ENCODE measurements at regions not wholly inside any gene's neighbourhood (a gene's known extent, or its start where the extent isn't known, plus 50 kb on each side); places are given as distances from the start of the nearest gene placed in this dataset.

- Histone ChIP-seq H3K9me2 (ENCODE audit: insufficient read depth, low read length) (no peaks in the 10 kb centered on the region), H3K27me3 (ENCODE audit: insufficient read depth, low read depth, low read length) (no peaks in the 10 kb centered on the region), H3K9me3 (ENCODE audit: low read length) (no peaks in the 10 kb centered on the region), H3K4me2 (ENCODE audit: low read length) (no peak overlapping the region), H3K27ac (ENCODE audit: low read length) (no peak overlapping the region), H4K20me1 (ENCODE audit: insufficient read depth) (no peaks in the 10 kb centered on the region), H3K79me2 (replicated peaks; ENCODE audit: insufficient read depth, low read length) (no peaks in the 10 kb centered on the region), H2AFZ (ENCODE audit: low read depth, low read length) (no peak overlapping the region), H3K36me3 (ENCODE audit: insufficient read depth, low read length) (no peaks in the 10 kb centered on the region), H3K9ac (ENCODE audit: low read length) (no peak overlapping the region), H3F3A (ENCODE audit: insufficient read depth, low read length, poor library complexity, severe bottlenecking) (no peaks in the 10 kb centered on the region), H3K4me3 (ENCODE audit: low read length) (no peak overlapping the region)
- no peak for TF ChIP-seq TAF1 (IDR thresholded peaks at IDR 0.05; ENCODE audit: low read depth)
- no peak for TF ChIP-seq SMC3 (conservative IDR thresholded peaks at IDR 0.05; ENCODE audit: poor library complexity)
- TF ChIP-seq POLR2AphosphoS5 (IDR thresholded peaks at IDR 0.05), result no peak
- TF ChIP-seq, protein P1, sequence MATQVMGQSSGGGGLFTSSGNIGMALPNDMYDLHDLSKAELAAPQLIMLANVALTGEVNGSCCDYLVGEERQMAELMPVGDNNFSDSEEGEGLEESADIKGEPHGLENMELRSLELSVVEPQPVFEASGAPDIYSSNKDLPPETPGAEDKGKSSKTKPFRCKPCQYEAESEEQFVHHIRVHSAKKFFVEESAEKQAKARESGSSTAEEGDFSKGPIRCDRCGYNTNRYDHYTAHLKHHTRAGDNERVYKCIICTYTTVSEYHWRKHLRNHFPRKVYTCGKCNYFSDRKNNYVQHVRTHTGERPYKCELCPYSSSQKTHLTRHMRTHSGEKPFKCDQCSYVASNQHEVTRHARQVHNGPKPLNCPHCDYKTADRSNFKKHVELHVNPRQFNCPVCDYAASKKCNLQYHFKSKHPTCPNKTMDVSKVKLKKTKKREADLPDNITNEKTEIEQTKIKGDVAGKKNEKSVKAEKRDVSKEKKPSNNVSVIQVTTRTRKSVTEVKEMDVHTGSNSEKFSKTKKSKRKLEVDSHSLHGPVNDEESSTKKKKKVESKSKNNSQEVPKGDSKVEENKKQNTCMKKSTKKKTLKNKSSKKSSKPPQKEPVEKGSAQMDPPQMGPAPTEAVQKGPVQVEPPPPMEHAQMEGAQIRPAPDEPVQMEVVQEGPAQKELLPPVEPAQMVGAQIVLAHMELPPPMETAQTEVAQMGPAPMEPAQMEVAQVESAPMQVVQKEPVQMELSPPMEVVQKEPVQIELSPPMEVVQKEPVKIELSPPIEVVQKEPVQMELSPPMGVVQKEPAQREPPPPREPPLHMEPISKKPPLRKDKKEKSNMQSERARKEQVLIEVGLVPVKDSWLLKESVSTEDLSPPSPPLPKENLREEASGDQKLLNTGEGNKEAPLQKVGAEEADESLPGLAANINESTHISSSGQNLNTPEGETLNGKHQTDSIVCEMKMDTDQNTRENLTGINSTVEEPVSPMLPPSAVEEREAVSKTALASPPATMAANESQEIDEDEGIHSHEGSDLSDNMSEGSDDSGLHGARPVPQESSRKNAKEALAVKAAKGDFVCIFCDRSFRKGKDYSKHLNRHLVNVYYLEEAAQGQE (IDR thresholded peaks at IDR 0.05; ENCODE audit: borderline replicate concordance), result no peak
- TF ChIP-seq RAD21 (conservative IDR thresholded peaks at IDR 0.05), result no peak
- TF ChIP-seq, protein P2, sequence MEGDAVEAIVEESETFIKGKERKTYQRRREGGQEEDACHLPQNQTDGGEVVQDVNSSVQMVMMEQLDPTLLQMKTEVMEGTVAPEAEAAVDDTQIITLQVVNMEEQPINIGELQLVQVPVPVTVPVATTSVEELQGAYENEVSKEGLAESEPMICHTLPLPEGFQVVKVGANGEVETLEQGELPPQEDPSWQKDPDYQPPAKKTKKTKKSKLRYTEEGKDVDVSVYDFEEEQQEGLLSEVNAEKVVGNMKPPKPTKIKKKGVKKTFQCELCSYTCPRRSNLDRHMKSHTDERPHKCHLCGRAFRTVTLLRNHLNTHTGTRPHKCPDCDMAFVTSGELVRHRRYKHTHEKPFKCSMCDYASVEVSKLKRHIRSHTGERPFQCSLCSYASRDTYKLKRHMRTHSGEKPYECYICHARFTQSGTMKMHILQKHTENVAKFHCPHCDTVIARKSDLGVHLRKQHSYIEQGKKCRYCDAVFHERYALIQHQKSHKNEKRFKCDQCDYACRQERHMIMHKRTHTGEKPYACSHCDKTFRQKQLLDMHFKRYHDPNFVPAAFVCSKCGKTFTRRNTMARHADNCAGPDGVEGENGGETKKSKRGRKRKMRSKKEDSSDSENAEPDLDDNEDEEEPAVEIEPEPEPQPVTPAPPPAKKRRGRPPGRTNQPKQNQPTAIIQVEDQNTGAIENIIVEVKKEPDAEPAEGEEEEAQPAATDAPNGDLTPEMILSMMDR (IDR thresholded peaks at IDR 0.05; ENCODE audit: poor library complexity, severe bottlenecking), result no peak
- TF ChIP-seq MXI1 (conservative IDR thresholded peaks at IDR 0.05; ENCODE audit: poor library complexity, severe bottlenecking), result no peak
- no peak for TF ChIP-seq EP300 (conservative IDR thresholded peaks at IDR 0.05; ENCODE audit: poor library complexity, severe bottlenecking)
- no peak for TF ChIP-seq EZH2 (IDR thresholded peaks at IDR 0.05; ENCODE audit: borderline replicate concordance, insufficient read depth, low read length, poor library complexity, severe bottlenecking)
Observed at GRCh38 chr1:59089922-59090457, 206.9 kb upstream of the FGGY start.

DNA sequence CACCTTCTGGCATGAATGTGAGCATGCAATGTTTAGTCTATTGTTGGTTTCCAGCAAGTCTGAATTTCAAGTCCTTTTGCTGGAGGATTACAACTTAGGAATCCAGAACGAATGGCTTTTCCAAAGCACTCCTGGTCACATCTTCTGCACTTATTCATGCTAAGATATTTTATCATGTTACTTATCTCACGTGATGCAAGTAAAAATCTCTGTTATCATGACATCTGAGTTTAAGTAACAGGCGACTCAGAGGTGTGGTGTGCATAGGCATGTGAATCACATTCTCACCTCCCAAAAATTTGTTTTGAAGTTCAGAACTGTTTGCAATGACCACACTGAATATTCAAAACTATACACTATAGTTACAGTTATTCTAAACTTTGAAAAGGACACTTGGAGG is 204.8 kb upstream of the FGGY start:
- H3K36me3 ChIP-seq (ENCODE audit: insufficient read depth, low read length), result no peaks in the 10 kb centered on the region
- H3K27me3 ChIP-seq (ENCODE audit: insufficient read depth, low read depth, low read length), result no peaks in the 10 kb centered on the region
- no peaks in the 10 kb centered on the region for H3K9me2 ChIP-seq (ENCODE audit: insufficient read depth, low read length)
- H3K9me3 ChIP-seq (ENCODE audit: low read length), result no peaks in the 10 kb centered on the region
- no peaks in the 10 kb centered on the region for H3K79me2 ChIP-seq (replicated peaks; ENCODE audit: insufficient read depth, low read length)
- TF ChIP-seq, protein P1 (IDR thresholded peaks at IDR 0.05; ENCODE audit: borderline replicate concordance), result no peak
- TF ChIP-seq SMC3 (conservative IDR thresholded peaks at IDR 0.05; ENCODE audit: poor library complexity), result no peak
- no peak overlapping the region for H3K4me3 ChIP-seq (ENCODE audit: low read length)
- no peak overlapping the region for H3K9ac ChIP-seq (ENCODE audit: low read length)
- no peaks in the 10 kb centered on the region for H3F3A ChIP-seq (ENCODE audit: insufficient read depth, low read length, poor library complexity, severe bottlenecking)
- no peaks in the 10 kb centered on the region for H4K20me1 ChIP-seq (ENCODE audit: insufficient read depth)
- no peak overlapping the region for H3K4me2 ChIP-seq (ENCODE audit: low read length)
- H3K27ac ChIP-seq (ENCODE audit: low read length), result no peak overlapping the region
- no peak overlapping the region for H2AFZ ChIP-seq (ENCODE audit: low read depth, low read length)
